HG03521 (cell line): ENCODE measurements at regions not wholly inside any gene's neighbourhood (a gene's known extent, or its start where the extent isn't known, plus 50 kb on each side); places are given as distances from the start of the nearest gene placed in this dataset.
"Not testable (repeated sequence)": the region's sequence is repeated elsewhere in the genome, so short reads cannot be mapped to it uniquely, and the experiment has no call there.

Source experiments
- ATAC-seq: cut with Tn5 transposase; IDR thresholded peaks from one replicate; pipeline ENCODE4 v1.9.1; 2021; ENCODE audit warnings: mild to moderate bottlenecking, moderate library complexity; ENCODE audit not compliant: unreplicated experiment

GRCh38 chr9:20240498-20240897, 381.8 kb downstream of the MLLT3 start:
- no peak for ATAC-seq

- no peak for ATAC-seq
Observed at GRCh38 chr9:20238921-20239320, 383.4 kb downstream of the MLLT3 start.

- ATAC-seq: no peak
Observed at GRCh38 chr9:20237686-20238085, 384.6 kb downstream of the MLLT3 start.

- no peak for ATAC-seq
Observed at GRCh38 chr9:20236676-20237075, 385.6 kb downstream of the MLLT3 start.

- not testable (repeated sequence) for ATAC-seq
Observed at GRCh38 chr9:20235206-20235605, 387.1 kb downstream of the MLLT3 start.

GRCh38 chr9:20228096-20228495, 394.2 kb downstream of the MLLT3 start:
- ATAC-seq: no peak

- no peak for ATAC-seq
Observed at GRCh38 chr9:20227166-20227874, 395.0 kb downstream of the MLLT3 start.

- no peak for ATAC-seq
Observed at GRCh38 chr9:20226345-20226744, 396.0 kb downstream of the MLLT3 start.

- no peak for ATAC-seq
Observed at GRCh38 chr9:20225826-20226225, 396.5 kb downstream of the MLLT3 start.

- no peak for ATAC-seq
Observed at GRCh38 chr9:20224756-20225155, 397.5 kb downstream of the MLLT3 start.

GRCh38 chr9:20220286-20220685, 402.0 kb downstream of the MLLT3 start:
- no peak for ATAC-seq

- ATAC-seq: no peak
Observed at GRCh38 chr9:20219437-20219836, 402.9 kb downstream of the MLLT3 start.

GRCh38 chr9:20217596-20217995, 404.7 kb downstream of the MLLT3 start:
- ATAC-seq: no peak

GRCh38 chr9:20216438-20216837, 405.9 kb downstream of the MLLT3 start:
- no peak for ATAC-seq

- no peak for ATAC-seq
Observed at GRCh38 chr9:20215552-20215951, 406.7 kb downstream of the MLLT3 start.

GRCh38 chr9:20212806-20213205, 409.5 kb downstream of the MLLT3 start:
- ATAC-seq: no peak

- ATAC-seq: no peak
Observed at GRCh38 chr9:20209391-20210340, 412.6 kb downstream of the MLLT3 start.

GRCh38 chr9:20208961-20209371, 413.3 kb downstream of the MLLT3 start:
- no peak for ATAC-seq

GRCh38 chr9:20208226-20208625, 414.1 kb downstream of the MLLT3 start:
- no peak for ATAC-seq

GRCh38 chr9:20207176-20207575, 415.1 kb downstream of the MLLT3 start:
- ATAC-seq: no peak

- ATAC-seq: no peak
Observed at GRCh38 chr9:20205821-20206220, 416.5 kb downstream of the MLLT3 start.

- no peak for ATAC-seq
Observed at GRCh38 chr9:20200991-20201431, 412.2 kb upstream of the SLC24A2 start.
